ENCODE measurements at regions not wholly inside any gene's neighbourhood (a gene's known extent, or its start where the extent isn't known, plus 50 kb on each side); places are given as distances from the start of the nearest gene placed in this dataset.

DNA sequence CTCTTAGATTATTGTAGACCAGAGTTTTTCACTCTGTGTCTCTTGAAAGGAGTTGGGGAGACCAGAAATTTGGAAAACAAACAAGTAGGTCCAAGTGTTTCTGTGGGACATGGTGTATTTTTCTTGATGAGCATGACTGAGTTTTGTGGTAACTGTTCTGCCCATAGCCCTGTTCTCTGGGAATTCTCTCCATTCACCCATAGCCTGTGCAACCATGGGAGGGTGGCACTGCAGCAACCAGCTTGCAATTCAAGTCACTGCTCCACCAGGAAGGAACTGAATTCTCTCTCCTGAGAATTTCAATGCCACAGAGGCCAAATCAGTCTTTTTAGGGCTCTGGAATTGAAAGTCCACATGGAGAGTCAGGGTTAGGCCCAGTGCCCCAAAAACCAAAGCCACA, 475.3 kb upstream of the TRPC7 start:
- H3K9me3 ChIP-seq (ENCODE audit: control extremely low read depth in 1 of 3, control insufficient read depth in 2 of 3, insufficient read depth in 1 of 3, low read length in 2 of 3), result peaks cover 0 to 8% (median 0%) of the 10 kb centered on the region in 3 donors
- H3K27me3 Mint-ChIP-seq, result no peaks in the 10 kb centered on the region
- ChIA-PET CTCF (no interaction called here), POLR2A (no interaction called here)
- H4K20me1 ChIP-seq (ENCODE audit: control insufficient read depth, insufficient read depth, low read length, poor library complexity, severe bottlenecking), result no peaks in the 10 kb centered on the region
- H2AFZ ChIP-seq (ENCODE audit: insufficient read depth, low read depth, low read length, poor library complexity, severe bottlenecking), result no peak overlapping the region
- H3K4me3 Mint-ChIP-seq, result no peak overlapping the region
- no peak overlapping the region for H3K4me2 ChIP-seq (replicated peaks; ENCODE audit: low read depth, low read length, poor library complexity, severe bottlenecking)
- H3K4me1 ChIP-seq (ENCODE audit: control insufficient read depth in 2 of 2, insufficient read depth in 2 of 2, low read length in 2 of 2), result no peaks in the 10 kb centered on the region
- H3K4me1 Mint-ChIP-seq, result no peaks in the 10 kb centered on the region
- no peak overlapping the region for H3K27ac Mint-ChIP-seq
- H3K9ac ChIP-seq (ENCODE audit: low read length), result no peak overlapping the region
- no peak for ATAC-seq (ENCODE audit: low read depth)
- no peak overlapping the region for H3K4me3 ChIP-seq (ENCODE audit: control extremely low read depth in 1 of 5, extremely low read depth in 1 of 5, insufficient read depth in 1 of 5, low read depth in 2 of 5, low read length in 4 of 5)
- no peaks in the 10 kb centered on the region for H3K27me3 ChIP-seq (replicated peaks in 1 of 4; ENCODE audit: control extremely low read depth in 1 of 4, control insufficient read depth in 3 of 4, insufficient read depth in 4 of 4, low read length in 3 of 4)
- no peaks in the 10 kb centered on the region for H3K9me3 Mint-ChIP-seq (ENCODE audit: insufficient read depth)
- no peaks in the 10 kb centered on the region for H3K36me3 ChIP-seq (replicated peaks in 1 of 2; ENCODE audit: control extremely low read depth in 1 of 2, control insufficient read depth in 1 of 2, extremely low read depth in 1 of 2, insufficient read depth in 2 of 2, low read length in 1 of 2)
- no peak for DNase-seq
- no peak overlapping the region for H3K27ac ChIP-seq (ENCODE audit: low read length in 2 of 2)
- H3K79me2 ChIP-seq (ENCODE audit: control insufficient read depth, insufficient read depth, low read length), result no peaks in the 10 kb centered on the region
- intact Hi-C loops (cut with micrococcal nuclease), result no loop called here
- TF ChIP-seq EZH2 (IDR thresholded peaks at IDR 0.05; ENCODE audit: borderline replicate concordance, insufficient read depth, low read depth, low read length, poor library complexity, severe bottlenecking), result no peak
- TF ChIP-seq, protein P1, sequence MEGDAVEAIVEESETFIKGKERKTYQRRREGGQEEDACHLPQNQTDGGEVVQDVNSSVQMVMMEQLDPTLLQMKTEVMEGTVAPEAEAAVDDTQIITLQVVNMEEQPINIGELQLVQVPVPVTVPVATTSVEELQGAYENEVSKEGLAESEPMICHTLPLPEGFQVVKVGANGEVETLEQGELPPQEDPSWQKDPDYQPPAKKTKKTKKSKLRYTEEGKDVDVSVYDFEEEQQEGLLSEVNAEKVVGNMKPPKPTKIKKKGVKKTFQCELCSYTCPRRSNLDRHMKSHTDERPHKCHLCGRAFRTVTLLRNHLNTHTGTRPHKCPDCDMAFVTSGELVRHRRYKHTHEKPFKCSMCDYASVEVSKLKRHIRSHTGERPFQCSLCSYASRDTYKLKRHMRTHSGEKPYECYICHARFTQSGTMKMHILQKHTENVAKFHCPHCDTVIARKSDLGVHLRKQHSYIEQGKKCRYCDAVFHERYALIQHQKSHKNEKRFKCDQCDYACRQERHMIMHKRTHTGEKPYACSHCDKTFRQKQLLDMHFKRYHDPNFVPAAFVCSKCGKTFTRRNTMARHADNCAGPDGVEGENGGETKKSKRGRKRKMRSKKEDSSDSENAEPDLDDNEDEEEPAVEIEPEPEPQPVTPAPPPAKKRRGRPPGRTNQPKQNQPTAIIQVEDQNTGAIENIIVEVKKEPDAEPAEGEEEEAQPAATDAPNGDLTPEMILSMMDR (IDR thresholded peaks at IDR 0.05), result no peak

- Histone ChIP-seq H3K27me3 (replicated peaks in 1 of 4; ENCODE audit: control extremely low read depth in 1 of 4, control insufficient read depth in 3 of 4, insufficient read depth in 4 of 4, low read length in 3 of 4) (no peaks in the 10 kb centered on the region), H3K9ac (ENCODE audit: low read length) (no peak overlapping the region), H2AFZ (ENCODE audit: insufficient read depth, low read depth, low read length, poor library complexity, severe bottlenecking) (no peak overlapping the region), H4K20me1 (ENCODE audit: control insufficient read depth, insufficient read depth, low read length, poor library complexity, severe bottlenecking) (no peaks in the 10 kb centered on the region), H3K4me2 (replicated peaks; ENCODE audit: low read depth, low read length, poor library complexity, severe bottlenecking) (no peak overlapping the region), H3K9me3 (ENCODE audit: control extremely low read depth in 1 of 3, control insufficient read depth in 2 of 3, insufficient read depth in 1 of 3, low read length in 2 of 3) (peaks cover 0 to 3% (median 0%) of the 10 kb centered on the region in 3 donors), H3K4me3 (ENCODE audit: control extremely low read depth in 1 of 5, extremely low read depth in 1 of 5, insufficient read depth in 1 of 5, low read depth in 2 of 5, low read length in 4 of 5) (no peak overlapping the region), H3K79me2 (ENCODE audit: control insufficient read depth, insufficient read depth, low read length) (no peaks in the 10 kb centered on the region), H3K36me3 (replicated peaks in 1 of 2; ENCODE audit: control extremely low read depth in 1 of 2, control insufficient read depth in 1 of 2, extremely low read depth in 1 of 2, insufficient read depth in 2 of 2, low read length in 1 of 2) (no peaks in the 10 kb centered on the region), H3K4me1 (ENCODE audit: control insufficient read depth in 2 of 2, insufficient read depth in 2 of 2, low read length in 2 of 2) (no peaks in the 10 kb centered on the region), H3K27ac (ENCODE audit: low read length in 2 of 2) (no peak overlapping the region)
- no peak overlapping the region for H3K4me3 Mint-ChIP-seq
- POLR2A ChIA-PET, result no interaction called here
- no peak for DNase-seq
- no peak for TF ChIP-seq EZH2 (IDR thresholded peaks at IDR 0.05; ENCODE audit: borderline replicate concordance, insufficient read depth, low read depth, low read length, poor library complexity, severe bottlenecking)
- peaks cover 4% of the 10 kb centered on the region for H3K9me3 Mint-ChIP-seq (ENCODE audit: insufficient read depth)
- no peak overlapping the region for H3K27ac Mint-ChIP-seq
- H3K27me3 Mint-ChIP-seq, result no peaks in the 10 kb centered on the region
- CTCF ChIA-PET, result no interaction called here
- intact Hi-C loops (cut with micrococcal nuclease), result no loop called here
- ATAC-seq (ENCODE audit: low read depth), result no peak
- WGBS (ENCODE audit: insufficient coverage), result no CpG with 5 or more reads among the region's 1 CpG
- H3K4me1 Mint-ChIP-seq, result no peaks in the 10 kb centered on the region
Measured at GRCh38 chr5:136836093-136836492, 470.7 kb upstream of the TRPC7 start.
